ENCODE measurements at regions not wholly inside any gene's neighbourhood (a gene's known extent, or its start where the extent isn't known, plus 50 kb on each side); places are given as distances from the start of the nearest gene placed in this dataset.
"Not testable (repeated sequence)": the region's sequence is repeated elsewhere in the genome, so short reads cannot be mapped to it uniquely, and the experiment has no call there.

- no peak overlapping the region for H2AFZ ChIP-seq (ENCODE audit: low read length, unreplicated experiment)
- no peaks in the 10 kb centered on the region for H3K27me3 ChIP-seq (ENCODE audit: insufficient read depth, low read length)
- no peak overlapping the region for H3K27ac ChIP-seq (ENCODE audit: low read depth, low read length)
- H3K4me3 ChIP-seq (ENCODE audit: low read depth, low read length): no peak overlapping the region
- no peaks in the 10 kb centered on the region for H3K4me1 ChIP-seq (ENCODE audit: control insufficient read depth, insufficient read depth, low read length, unreplicated experiment)
- H3K79me2 ChIP-seq (ENCODE audit: control insufficient read depth, insufficient read depth, low read length, unreplicated experiment): no peaks in the 10 kb centered on the region
- H3K36me3 ChIP-seq (ENCODE audit: insufficient read depth, low read length): no peaks in the 10 kb centered on the region
These were observed 145.2 kb upstream of the SNX7 start for GRCh38 chr1:98516306-98516705.

- no peak overlapping the region for H2AFZ ChIP-seq (ENCODE audit: low read length, unreplicated experiment)
- H3K27ac ChIP-seq (ENCODE audit: low read depth, low read length): no peak overlapping the region
- H3K36me3 ChIP-seq (ENCODE audit: insufficient read depth, low read length): no peaks in the 10 kb centered on the region
- no peaks in the 10 kb centered on the region for H3K27me3 ChIP-seq (ENCODE audit: insufficient read depth, low read length)
- no peaks in the 10 kb centered on the region for H3K79me2 ChIP-seq (ENCODE audit: control insufficient read depth, insufficient read depth, low read length, unreplicated experiment)
- H3K4me3 ChIP-seq (ENCODE audit: low read depth, low read length): no peak overlapping the region
- H3K4me1 ChIP-seq (ENCODE audit: control insufficient read depth, insufficient read depth, low read length, unreplicated experiment): no peaks in the 10 kb centered on the region
These were observed 145.8 kb upstream of the SNX7 start for GRCh38 chr1:98515744-98516143.

DNA sequence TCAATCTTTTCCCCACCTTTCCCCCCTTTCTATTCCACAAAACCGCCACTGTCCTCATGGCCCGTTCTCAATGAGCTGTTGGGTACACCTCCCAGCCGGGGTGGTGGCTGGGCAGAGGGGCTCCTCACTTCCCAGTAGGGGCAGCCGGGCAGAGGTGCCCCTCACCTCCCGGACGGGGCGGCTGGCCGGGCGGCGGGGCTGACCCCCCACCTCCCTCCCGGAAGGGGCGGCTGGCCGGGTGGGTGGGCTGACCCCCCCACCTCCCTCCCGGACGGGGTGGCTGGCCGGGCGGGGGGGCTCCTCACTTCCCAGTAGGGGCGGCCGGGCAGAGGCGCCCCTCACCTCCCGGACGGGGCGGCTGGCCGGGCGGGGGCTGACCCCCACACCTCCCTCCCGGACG lies 149.3 kb upstream of the SNX7 start:
- not testable (repeated sequence) for H3K79me2 ChIP-seq (ENCODE audit: control insufficient read depth, insufficient read depth, low read length, unreplicated experiment); H2AFZ ChIP-seq (ENCODE audit: low read length, unreplicated experiment); H3K27me3 ChIP-seq (ENCODE audit: insufficient read depth, low read length); H3K4me1 ChIP-seq (ENCODE audit: control insufficient read depth, insufficient read depth, low read length, unreplicated experiment); H3K36me3 ChIP-seq (ENCODE audit: insufficient read depth, low read length); H3K27ac ChIP-seq (ENCODE audit: low read depth, low read length); H3K4me3 ChIP-seq (ENCODE audit: low read depth, low read length)

- H3K36me3 ChIP-seq (ENCODE audit: insufficient read depth, low read length): no peaks in the 10 kb centered on the region
- no peaks in the 10 kb centered on the region for H3K27me3 ChIP-seq (ENCODE audit: insufficient read depth, low read length)
- H3K4me1 ChIP-seq (ENCODE audit: control insufficient read depth, insufficient read depth, low read length, unreplicated experiment): no peaks in the 10 kb centered on the region
- H3K27ac ChIP-seq (ENCODE audit: low read depth, low read length): no peak overlapping the region
- no peak overlapping the region for H3K4me3 ChIP-seq (ENCODE audit: low read depth, low read length)
- H3K79me2 ChIP-seq (ENCODE audit: control insufficient read depth, insufficient read depth, low read length, unreplicated experiment): no peaks in the 10 kb centered on the region
- H2AFZ ChIP-seq (ENCODE audit: low read length, unreplicated experiment): no peak overlapping the region
These were observed 157.8 kb upstream of the SNX7 start for GRCh38 chr1:98503771-98504170.

DNA sequence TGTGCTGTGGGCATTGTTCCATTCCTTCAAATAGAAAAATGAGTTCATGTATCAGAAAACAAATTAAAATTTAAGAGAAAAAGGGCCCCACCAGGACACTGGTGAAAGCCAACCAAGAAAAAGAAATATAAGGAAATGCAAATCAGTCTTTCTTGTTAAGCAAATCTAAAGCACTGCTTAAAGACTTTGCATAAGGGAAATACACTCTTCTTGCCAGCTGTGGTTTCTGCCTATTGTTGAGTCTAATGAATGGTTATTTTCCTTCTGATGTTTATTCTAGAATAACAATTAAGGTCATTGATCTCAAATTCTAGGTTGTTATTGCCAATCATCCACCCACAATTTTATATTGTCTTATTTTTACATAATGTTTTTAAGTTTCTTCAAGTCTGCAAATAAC lies 158.6 kb upstream of the SNX7 start:
- Histone ChIP-seq H3K36me3 (ENCODE audit: insufficient read depth, low read length) (no peaks in the 10 kb centered on the region), H3K27ac (ENCODE audit: low read depth, low read length) (no peak overlapping the region), H3K27me3 (ENCODE audit: insufficient read depth, low read length) (no peaks in the 10 kb centered on the region), H2AFZ (ENCODE audit: low read length, unreplicated experiment) (no peak overlapping the region), H3K4me1 (ENCODE audit: control insufficient read depth, insufficient read depth, low read length, unreplicated experiment) (no peaks in the 10 kb centered on the region), H3K79me2 (ENCODE audit: control insufficient read depth, insufficient read depth, low read length, unreplicated experiment) (no peaks in the 10 kb centered on the region), H3K4me3 (ENCODE audit: low read depth, low read length) (no peak overlapping the region)

- Histone ChIP-seq H3K79me2 (ENCODE audit: control insufficient read depth, insufficient read depth, low read length, unreplicated experiment) (no peaks in the 10 kb centered on the region), H3K4me3 (ENCODE audit: low read depth, low read length) (no peak overlapping the region), H3K36me3 (ENCODE audit: insufficient read depth, low read length) (no peaks in the 10 kb centered on the region), H3K27ac (ENCODE audit: low read depth, low read length) (no peak overlapping the region), H3K4me1 (ENCODE audit: control insufficient read depth, insufficient read depth, low read length, unreplicated experiment) (no peaks in the 10 kb centered on the region), H2AFZ (ENCODE audit: low read length, unreplicated experiment) (no peak overlapping the region), H3K27me3 (ENCODE audit: insufficient read depth, low read length) (no peaks in the 10 kb centered on the region)
These were observed 161.2 kb upstream of the SNX7 start for GRCh38 chr1:98500324-98500723.

GRCh38 chr1:98498651-98499050 lies 162.9 kb upstream of the SNX7 start:
- Histone ChIP-seq H3K36me3 (ENCODE audit: insufficient read depth, low read length) (no peaks in the 10 kb centered on the region), H3K4me1 (ENCODE audit: control insufficient read depth, insufficient read depth, low read length, unreplicated experiment) (no peaks in the 10 kb centered on the region), H2AFZ (ENCODE audit: low read length, unreplicated experiment) (no peak overlapping the region), H3K4me3 (ENCODE audit: low read depth, low read length) (no peak overlapping the region), H3K27ac (ENCODE audit: low read depth, low read length) (no peak overlapping the region), H3K27me3 (ENCODE audit: insufficient read depth, low read length) (no peaks in the 10 kb centered on the region), H3K79me2 (ENCODE audit: control insufficient read depth, insufficient read depth, low read length, unreplicated experiment) (no peaks in the 10 kb centered on the region)

GRCh38 chr1:98497497-98497896 lies 164.0 kb upstream of the SNX7 start:
- Histone ChIP-seq H3K79me2 (ENCODE audit: control insufficient read depth, insufficient read depth, low read length, unreplicated experiment) (no peaks in the 10 kb centered on the region), H3K27ac (ENCODE audit: low read depth, low read length) (no peak overlapping the region), H3K4me3 (ENCODE audit: low read depth, low read length) (no peak overlapping the region), H3K36me3 (ENCODE audit: insufficient read depth, low read length) (no peaks in the 10 kb centered on the region), H3K27me3 (ENCODE audit: insufficient read depth, low read length) (no peaks in the 10 kb centered on the region), H3K4me1 (ENCODE audit: control insufficient read depth, insufficient read depth, low read length, unreplicated experiment) (no peaks in the 10 kb centered on the region), H2AFZ (ENCODE audit: low read length, unreplicated experiment) (no peak overlapping the region)

DNA sequence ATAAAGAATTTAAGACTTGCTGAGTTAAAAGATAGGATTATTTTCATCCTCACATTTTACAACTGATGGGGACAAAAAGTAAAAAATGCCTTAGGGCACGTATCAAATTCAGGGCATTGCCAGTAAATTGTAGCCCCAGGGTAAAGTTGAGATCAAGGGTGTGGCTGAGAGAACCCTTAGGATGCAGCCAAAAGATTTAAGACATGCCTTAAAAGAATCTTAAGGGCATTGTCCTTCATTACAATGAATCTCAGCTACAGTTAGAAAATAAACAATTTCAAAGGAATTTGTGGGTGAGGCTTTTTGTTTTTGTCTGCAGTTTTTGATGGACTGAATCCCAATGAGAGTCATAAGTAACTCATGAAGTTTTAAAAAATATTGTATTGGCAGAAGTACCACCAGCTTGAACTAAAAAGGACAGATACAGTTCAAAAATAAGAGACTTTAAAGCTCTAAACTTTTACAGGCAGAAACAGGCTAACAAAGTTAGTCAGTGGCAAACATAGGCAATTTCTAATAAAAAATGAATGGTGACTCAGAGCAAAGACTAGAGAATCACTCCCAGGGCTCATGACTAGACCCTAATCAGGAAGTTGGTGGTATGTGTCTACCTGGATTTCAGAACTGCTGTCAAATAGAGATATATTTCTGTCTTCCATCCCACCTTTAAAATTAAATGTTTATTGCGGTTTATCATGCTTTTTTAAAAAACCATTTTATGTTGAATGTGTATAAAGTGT lies 165.1 kb upstream of the SNX7 start:
- Histone ChIP-seq H3K27me3 (ENCODE audit: insufficient read depth, low read length) (no peaks in the 10 kb centered on the region), H3K4me3 (ENCODE audit: low read depth, low read length) (no peak overlapping the region), H3K27ac (ENCODE audit: low read depth, low read length) (no peak overlapping the region), H3K4me1 (ENCODE audit: control insufficient read depth, insufficient read depth, low read length, unreplicated experiment) (no peaks in the 10 kb centered on the region), H2AFZ (ENCODE audit: low read length, unreplicated experiment) (no peak overlapping the region), H3K36me3 (ENCODE audit: insufficient read depth, low read length) (no peaks in the 10 kb centered on the region), H3K79me2 (ENCODE audit: control insufficient read depth, insufficient read depth, low read length, unreplicated experiment) (no peaks in the 10 kb centered on the region)

DNA sequence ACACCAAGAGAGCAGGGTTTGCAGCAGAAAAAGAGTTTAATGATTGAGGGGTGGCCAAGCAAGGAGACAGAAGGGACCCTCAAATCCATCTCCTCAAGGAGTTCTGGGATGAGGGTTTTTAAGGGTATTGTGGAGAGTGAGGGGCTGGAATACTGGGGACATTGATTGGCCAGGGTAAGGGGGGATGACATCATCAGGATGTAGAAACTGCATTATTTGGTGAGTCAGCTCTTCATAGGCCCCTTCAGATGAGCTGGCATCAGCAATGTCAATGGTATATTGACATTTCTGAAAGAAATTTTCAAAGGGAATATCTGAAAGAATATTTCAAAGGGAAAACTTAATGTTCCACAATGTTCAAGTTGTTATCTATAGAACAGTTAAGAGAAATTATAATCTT lies 168.1 kb upstream of the SNX7 start:
- H3K27me3 ChIP-seq (ENCODE audit: insufficient read depth, low read length): no peaks in the 10 kb centered on the region
- no peak overlapping the region for H3K27ac ChIP-seq (ENCODE audit: low read depth, low read length)
- H3K79me2 ChIP-seq (ENCODE audit: control insufficient read depth, insufficient read depth, low read length, unreplicated experiment): no peaks in the 10 kb centered on the region
- H3K4me3 ChIP-seq (ENCODE audit: low read depth, low read length): no peak overlapping the region
- no peak overlapping the region for H2AFZ ChIP-seq (ENCODE audit: low read length, unreplicated experiment)
- H3K4me1 ChIP-seq (ENCODE audit: control insufficient read depth, insufficient read depth, low read length, unreplicated experiment): no peaks in the 10 kb centered on the region
- H3K36me3 ChIP-seq (ENCODE audit: insufficient read depth, low read length): no peaks in the 10 kb centered on the region

GRCh38 chr1:98490099-98490498 lies 171.4 kb upstream of the SNX7 start:
- Histone ChIP-seq H3K36me3 (ENCODE audit: insufficient read depth, low read length) (no peaks in the 10 kb centered on the region), H3K79me2 (ENCODE audit: control insufficient read depth, insufficient read depth, low read length, unreplicated experiment) (no peaks in the 10 kb centered on the region), H3K4me1 (ENCODE audit: control insufficient read depth, insufficient read depth, low read length, unreplicated experiment) (no peaks in the 10 kb centered on the region), H2AFZ (ENCODE audit: low read length, unreplicated experiment) (no peak overlapping the region), H3K4me3 (ENCODE audit: low read depth, low read length) (no peak overlapping the region), H3K27ac (ENCODE audit: low read depth, low read length) (no peak overlapping the region), H3K27me3 (ENCODE audit: insufficient read depth, low read length) (no peaks in the 10 kb centered on the region)

Measured in ACC112 (cell line).